ENCODE measurements at regions not wholly inside any gene's neighbourhood (a gene's known extent, or its start where the extent isn't known, plus 50 kb on each side); places are given as distances from the start of the nearest gene placed in this dataset.

GRCh38 chr4:15163284-15163645 is 161.0 kb downstream of the CPEB2 start:
- WGBS (ENCODE audit: insufficient coverage): 100% methylated on average over 2 of the region's 4 CpGs
- H3K4me2 ChIP-seq (replicated peaks; ENCODE audit: extremely low read depth, low read length, poor library complexity, severe bottlenecking): no peak overlapping the region
- Mint-ChIP-seq H3K4me3 (no peak overlapping the region), H3K36me3 (no peaks in the 10 kb centered on the region), H3K9me3 (peaks cover 0 to 3% (median 0%) of the 10 kb centered on the region in 7 donors), H3K4me1 (no peaks in the 10 kb centered on the region), H3K27ac (no peak overlapping the region), H3K27me3 (ENCODE audit: low read depth in 3 of 3) (peaks cover 2 to 4% (median 4%) of the 10 kb centered on the region in 3 donors)
- intact Hi-C loops (cut with micrococcal nuclease): no loop called here
- no peaks in the 10 kb centered on the region for H3K9me3 ChIP-seq (replicated peaks in 1 of 2; ENCODE audit: control insufficient read depth in 1 of 2, insufficient read depth in 1 of 2, low read length in 2 of 2)
- H3K79me2 ChIP-seq (ENCODE audit: insufficient read depth, low read length): no peaks in the 10 kb centered on the region
- no peaks in the 10 kb centered on the region for H3K27me3 ChIP-seq (ENCODE audit: control insufficient read depth in 2 of 2, insufficient read depth in 2 of 2, low read length in 2 of 2)
- H3K9ac ChIP-seq (ENCODE audit: insufficient read depth, low read length, poor library complexity, severe bottlenecking): no peak overlapping the region
- H4K20me1 ChIP-seq (ENCODE audit: insufficient read depth, low read length): no peaks in the 10 kb centered on the region
- H3K4me3 ChIP-seq (replicated peaks in 1 of 3; ENCODE audit: low read depth in 2 of 3, low read length in 3 of 3): no peak overlapping the region
- H2AFZ ChIP-seq (ENCODE audit: insufficient read depth, low read depth, low read length, poor library complexity, severe bottlenecking): no peak overlapping the region
- H3K36me3 ChIP-seq (replicated peaks in 1 of 2; ENCODE audit: control insufficient read depth in 1 of 2, insufficient read depth in 2 of 2, low read length in 2 of 2): no peaks in the 10 kb centered on the region
- no peak for TF ChIP-seq CTCF (IDR thresholded peaks at IDR 0.05)
- DNase-seq: no peak
- H3K27ac ChIP-seq (ENCODE audit: low read depth in 1 of 2, low read length in 2 of 2): no peak overlapping the region
- no peaks in the 10 kb centered on the region for H3K4me1 ChIP-seq (ENCODE audit: control insufficient read depth in 1 of 2, insufficient read depth in 2 of 2, low read length in 2 of 2)

GRCh38 chr4:15164571-15164970 is 162.3 kb downstream of the CPEB2 start:
- no peak for DNase-seq
- Histone ChIP-seq H3K36me3 (replicated peaks in 1 of 2; ENCODE audit: control insufficient read depth in 1 of 2, insufficient read depth in 2 of 2, low read length in 2 of 2) (no peaks in the 10 kb centered on the region), H3K27me3 (ENCODE audit: control insufficient read depth in 2 of 2, insufficient read depth in 2 of 2, low read length in 2 of 2) (no peaks in the 10 kb centered on the region), H4K20me1 (ENCODE audit: insufficient read depth, low read length) (no peaks in the 10 kb centered on the region), H3K4me1 (ENCODE audit: control insufficient read depth in 1 of 2, insufficient read depth in 2 of 2, low read length in 2 of 2) (no peaks in the 10 kb centered on the region), H3K27ac (ENCODE audit: low read depth in 1 of 2, low read length in 2 of 2) (no peak overlapping the region), H2AFZ (ENCODE audit: insufficient read depth, low read depth, low read length, poor library complexity, severe bottlenecking) (no peak overlapping the region), H3K9me3 (replicated peaks in 1 of 2; ENCODE audit: control insufficient read depth in 1 of 2, insufficient read depth in 1 of 2, low read length in 2 of 2) (no peaks in the 10 kb centered on the region), H3K4me2 (replicated peaks; ENCODE audit: extremely low read depth, low read length, poor library complexity, severe bottlenecking) (no peak overlapping the region), H3K4me3 (replicated peaks in 1 of 3; ENCODE audit: low read depth in 2 of 3, low read length in 3 of 3) (no peak overlapping the region), H3K79me2 (ENCODE audit: insufficient read depth, low read length) (no peaks in the 10 kb centered on the region), H3K9ac (ENCODE audit: insufficient read depth, low read length, poor library complexity, severe bottlenecking) (no peak overlapping the region)
- intact Hi-C loops (cut with micrococcal nuclease): no loop called here
- Mint-ChIP-seq H3K4me1 (no peaks in the 10 kb centered on the region), H3K4me3 (no peak overlapping the region), H3K27me3 (ENCODE audit: low read depth in 3 of 3) (peaks cover 2 to 6% (median 4%) of the 10 kb centered on the region in 3 donors), H3K9me3 (no peaks in the 10 kb centered on the region), H3K27ac (no peak overlapping the region), H3K36me3 (no peaks in the 10 kb centered on the region)
- 62% methylated on average over 3 of the region's 3 CpGs for WGBS (ENCODE audit: insufficient coverage)
- no peak for TF ChIP-seq CTCF (IDR thresholded peaks at IDR 0.05)

Data from CD14-positive monocyte (primary cell).